ENCODE measurements at regions not wholly inside any gene's neighbourhood (a gene's known extent, or its start where the extent isn't known, plus 50 kb on each side); places are given as distances from the start of the nearest gene placed in this dataset.

DNA sequence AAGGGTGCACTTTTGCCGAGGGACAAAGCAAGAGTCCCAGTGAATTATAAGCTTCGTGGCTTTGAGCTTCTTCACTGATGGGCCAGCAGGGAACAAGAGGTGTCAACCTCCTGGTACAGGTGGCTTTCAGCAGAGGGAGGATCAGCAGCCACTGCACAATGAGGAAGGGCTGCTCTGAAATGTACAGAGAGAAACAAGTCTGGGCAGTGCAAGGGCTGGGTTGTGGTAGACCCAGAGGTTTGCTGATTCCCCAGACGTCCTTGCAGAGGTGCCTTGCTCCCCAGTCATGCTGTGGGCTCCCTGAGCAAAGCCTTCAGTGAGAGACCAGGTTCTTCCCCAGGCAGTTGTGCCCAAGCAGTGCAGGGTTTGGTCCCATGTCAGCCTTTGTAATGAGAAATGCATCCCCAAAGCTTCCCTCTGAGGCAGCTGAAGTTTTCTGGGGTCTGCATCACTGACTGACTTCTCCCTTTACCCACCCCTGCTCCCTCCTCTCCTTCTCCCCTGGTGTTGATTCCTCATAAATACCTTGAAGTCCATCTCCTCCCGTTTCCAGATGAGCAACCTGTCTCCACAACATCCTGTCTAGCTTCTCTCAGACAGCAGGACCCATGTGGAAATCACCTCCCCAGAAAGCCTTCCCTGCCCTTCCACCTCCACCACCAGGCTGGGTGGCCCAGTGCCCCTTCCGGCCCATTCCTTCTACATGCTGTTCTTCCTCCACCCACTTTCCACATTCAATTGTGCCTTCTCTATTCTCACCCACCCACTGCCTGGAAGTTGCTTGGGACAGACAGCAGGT lies 599.6 kb upstream of the ADAMTS16 start:
- TF ChIP-seq, protein P1, sequence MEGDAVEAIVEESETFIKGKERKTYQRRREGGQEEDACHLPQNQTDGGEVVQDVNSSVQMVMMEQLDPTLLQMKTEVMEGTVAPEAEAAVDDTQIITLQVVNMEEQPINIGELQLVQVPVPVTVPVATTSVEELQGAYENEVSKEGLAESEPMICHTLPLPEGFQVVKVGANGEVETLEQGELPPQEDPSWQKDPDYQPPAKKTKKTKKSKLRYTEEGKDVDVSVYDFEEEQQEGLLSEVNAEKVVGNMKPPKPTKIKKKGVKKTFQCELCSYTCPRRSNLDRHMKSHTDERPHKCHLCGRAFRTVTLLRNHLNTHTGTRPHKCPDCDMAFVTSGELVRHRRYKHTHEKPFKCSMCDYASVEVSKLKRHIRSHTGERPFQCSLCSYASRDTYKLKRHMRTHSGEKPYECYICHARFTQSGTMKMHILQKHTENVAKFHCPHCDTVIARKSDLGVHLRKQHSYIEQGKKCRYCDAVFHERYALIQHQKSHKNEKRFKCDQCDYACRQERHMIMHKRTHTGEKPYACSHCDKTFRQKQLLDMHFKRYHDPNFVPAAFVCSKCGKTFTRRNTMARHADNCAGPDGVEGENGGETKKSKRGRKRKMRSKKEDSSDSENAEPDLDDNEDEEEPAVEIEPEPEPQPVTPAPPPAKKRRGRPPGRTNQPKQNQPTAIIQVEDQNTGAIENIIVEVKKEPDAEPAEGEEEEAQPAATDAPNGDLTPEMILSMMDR (IDR thresholded peaks at IDR 0.05; ENCODE audit: low read length) = no peak
- no peak for TF ChIP-seq EZH2 (optimal IDR thresholded peaks at IDR 0.05; ENCODE audit: low read depth, low read length)
- no peak for TF ChIP-seq EZH2phosphoT487 (IDR thresholded peaks at IDR 0.05; ENCODE audit: low read length)

Measured in MM.1S (cell line).